HepG2 (cell line): ENCODE measurements at regions not wholly inside any gene's neighbourhood (a gene's known extent, or its start where the extent isn't known, plus 50 kb on each side); places are given as distances from the start of the nearest gene placed in this dataset.
"Not testable (repeated sequence)": the region's sequence is repeated elsewhere in the genome, so short reads cannot be mapped to it uniquely, and the experiment has no call there.

Experiments
- ATAC-seq: fragments of 200-7000 bp; cut with Tn5 transposase; 3 replicates; pipeline ENCODE4 v1.9.1; 2020; ENCODE audit warnings: mild to moderate bottlenecking, moderate library complexity
- BruUV-seq: library from RNA; stranded (reverse); fragments of 400-500 nt; replicated peaks from 2 replicates; lab custom pipeline; 2021; lab: Mats Ljungman, UMichigan
- CTCF ChIA-PET: fragments of 300-600 bp; formaldehyde crosslinking; extraction: SDS; loops from one replicate; lab custom pipeline; 2021; ENCODE audit warnings: low total read pairs, inconsistent platforms, low intra/inter-chr PET ratio; lab: Yijun Ruan, JAX
- POLR2A ChIA-PET: fragments of 350-600 bp; sonication (Branson Sonifier 250); formaldehyde crosslinking; loops from one replicate; lab custom pipeline; 2020; ENCODE audit warnings: antibody characterized with exemption, inconsistent platforms; lab: Yijun Ruan, JAX
- DNase-seq: peaks from one replicate; pipeline ENCODE4 v3.0.0-alpha.2; 2015; ENCODE audit warnings: low spot score
- FAIRE-seq: peaks from 3 replicates; lab custom pipeline; 2011; peaks lifted over from hg19 to GRCh38; lab: Jason Lieb, UNC
- H2AFZ ChIP-seq: one replicate; pipeline ENCODE4 v1.6.1; 2011; ENCODE audit warnings: low read length, inconsistent platforms
- H3K27ac ChIP-seq: fragments of 300-600 bp; 3 replicates; pipeline ENCODE4 v1.8.0; 2011; ENCODE audit warnings: mixed run types, mild to moderate bottlenecking, mixed read lengths, low read length, inconsistent platforms; ENCODE audit not compliant: insufficient read depth; ENCODE audit errors: extremely low read length
- H3K27me3 ChIP-seq, 2 experiments: fragments of 200-600 bp in 1 of 2; 2 replicates in 1 of 2; 3 replicates in 1 of 2; pipeline versions ENCODE4 v1.6.0 to v1.8.0; 2011; ENCODE audit warnings: low read length in 2 of 2, mild to moderate bottlenecking in 2 of 2, moderate library complexity in 2 of 2, inconsistent platforms in 1 of 2; ENCODE audit not compliant: insufficient read depth in 2 of 2, control insufficient read depth in 1 of 2
- H3K36me3 ChIP-seq, 2 experiments: fragments of 200-600 bp in 1 of 2; replicated peaks in 1 of 2; 2 replicates in 1 of 2; 3 replicates in 1 of 2; pipeline versions ENCODE4 v1.5.1 to v1.8.0; 2011; ENCODE audit warnings: low read length in 2 of 2, inconsistent platforms in 1 of 2; ENCODE audit not compliant: insufficient read depth in 2 of 2, control insufficient read depth in 1 of 2
- H3K4me1 ChIP-seq: 2 replicates; pipeline ENCODE4 v1.5.1; 2012; ENCODE audit warnings: low read length, inconsistent platforms; ENCODE audit not compliant: insufficient read depth
- H3K4me2 ChIP-seq: 2 replicates; pipeline ENCODE4 v1.6.0; 2011; ENCODE audit warnings: low read depth, low read length, inconsistent platforms
- H3K4me3 ChIP-seq, 3 experiments: fragments of 200-600 bp in 1 of 3; sonication (generic), shearing (Covaris generic) in 1 of 3; replicated peaks in 1 of 3; 2 replicates each; pipeline ENCODE4 v1.5.1; 2011 to 2016; ENCODE audit warnings: low read length in 3 of 3, inconsistent platforms in 2 of 3, low read depth in 2 of 3, mild to moderate bottlenecking in 2 of 3, control low read depth in 1 of 3, mixed read lengths in 1 of 3; ENCODE audit not compliant: insufficient read depth in 1 of 3
- H3K79me2 ChIP-seq: one replicate; pipeline ENCODE4 v1.6.1; 2011; ENCODE audit warnings: low read length, inconsistent platforms; ENCODE audit not compliant: insufficient read depth
- H3K9ac ChIP-seq: 2 replicates; pipeline ENCODE4 v1.6.0; 2011; ENCODE audit warnings: mild to moderate bottlenecking, low read depth, low read length, inconsistent platforms; ENCODE audit not compliant: insufficient read depth
- H3K9me3 ChIP-seq: 2 replicates; pipeline ENCODE4 v1.5.1; 2012; ENCODE audit warnings: mild to moderate bottlenecking, low read length
- H4K20me1 ChIP-seq: 2 replicates; pipeline ENCODE4 v1.6.0; 2011; ENCODE audit warnings: inconsistent platforms, mild to moderate bottlenecking, low read length, moderate library complexity; ENCODE audit not compliant: insufficient read depth
- RAD51 ChIP-seq: fragments of 450-650 bp; IDR thresholded peaks from 2 replicates; pipeline ENCODE4 v1.6.1; 2016; ENCODE audit warnings: borderline replicate concordance
- USF2 ChIP-seq, 2 experiments: sonication (generic) in 1 of 2; formaldehyde crosslinking in 1 of 2; IDR thresholded peaks; 2 replicates each; pipeline versions ENCODE4 v1.5.1 to v1.6.1; 2011 to 2020; ENCODE audit warnings: borderline replicate concordance in 1 of 2, low read depth in 1 of 2, low read length in 1 of 2, mild to moderate bottlenecking in 1 of 2, missing genetic modification reagents in 1 of 2, moderate library complexity in 1 of 2
- WGBS: methylation state at CpG from one replicate; pipeline ENCODE4 v1.1.6; 2017; ENCODE audit warnings: low lambda C conversion rate; 5-methylcytosine and 5-hydroxymethylcytosine counted together
- in situ Hi-C: cut with HindIII; loops from 2 replicates; pipeline ENCODE4 v1.10.0; 2017; ENCODE audit warnings: low pct_unique_long_range_greater_than_20kb; ENCODE audit not compliant: extremely low pct_ligation_motif_present
- intact Hi-C: fragments of 100-400 bp; cut with micrococcal nuclease; formaldehyde crosslinking; loops from one replicate; pipeline ENCODE4 v1.10.0; 2022; ENCODE audit not compliant: unreplicated experiment

- BruUV-seq; TF ChIP-seq USF2 (CRISPR knock-in tag; IDR thresholded peaks at IDR 0.05; ENCODE audit: borderline replicate concordance): not testable (repeated sequence)
- TF ChIP-seq RAD51 (peak; percentile 84), USF2 (IDR thresholded peaks at IDR 0.05; ENCODE audit: low read depth, low read length) (peak; percentile 56)
Observed at GRCh38 chr1:53399370-53400133, 59.6 kb upstream of the DMRTB1 start.

More at GRCh38 chr1:53399370-53400133, 59.6 kb upstream of the DMRTB1 start:
- H4K20me1 ChIP-seq, H3K9ac ChIP-seq, POLR2A ChIA-PET, H2AFZ ChIP-seq, H3K79me2 ChIP-seq, H3K27ac ChIP-seq, FAIRE-seq, intact Hi-C loops, ATAC-seq, H3K9me3 ChIP-seq, H3K4me2 ChIP-seq, H3K4me3 ChIP-seq, H3K36me3 ChIP-seq, CTCF ChIA-PET, in situ Hi-C loops, DNase-seq, H3K4me1 ChIP-seq: not testable (repeated sequence)
- WGBS: 40% methylated on average over 13 of the region's 15 CpGs
- H3K27me3 ChIP-seq: peaks cover 11 to 81% of the 10 kb centered on the region in 2 experiments
